ENCODE measurements at regions not wholly inside any gene's neighbourhood (a gene's known extent, or its start where the extent isn't known, plus 50 kb on each side); places are given as distances from the start of the nearest gene placed in this dataset.

DNA sequence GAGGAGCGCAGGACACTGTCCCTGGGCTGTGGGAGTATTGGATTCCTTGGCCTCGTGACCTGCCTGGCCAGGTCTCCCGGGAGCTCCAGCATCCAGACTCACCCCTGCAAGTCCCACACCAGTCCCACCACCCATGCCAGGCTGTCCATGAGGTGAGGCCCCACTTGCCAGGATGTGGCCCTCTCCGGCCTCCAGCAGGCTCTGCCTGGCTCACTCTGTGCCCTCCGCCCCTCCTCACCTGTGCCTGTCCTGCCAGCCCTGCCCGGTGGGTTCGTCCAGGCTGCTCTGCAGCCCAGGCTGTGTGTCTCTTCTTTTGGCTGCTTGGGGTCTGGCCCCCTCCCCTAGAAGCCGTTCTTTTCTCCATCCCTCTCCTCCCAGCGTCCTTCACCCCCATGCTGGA lies 436.8 kb upstream of the MYT1L start:
- Histone ChIP-seq H3K9me3 (0 out of 2 replicates have a peak, but pooled peaks cover 8% of the 10 kb centered on the region), H3K27ac (no peak overlapping the region), H3K4me2 (no peak overlapping the region), H3K36me3 (no peaks in the 10 kb centered on the region), H3K4me3 (no peak overlapping the region), H3K27me3 (no peaks in the 10 kb centered on the region), H4K20me1 (no peaks in the 10 kb centered on the region), H3K4me1 (peaks cover 29% of the 10 kb centered on the region), H3K9ac (no peak overlapping the region)
- TF ChIP-seq Cebpa-rat (IDR thresholded peaks at IDR 0.05) = no peak

- no peaks in the 10 kb centered on the region for H3K27me3 ChIP-seq
- H3K27ac ChIP-seq = no peak overlapping the region
- TF ChIP-seq Cebpa-rat (IDR thresholded peaks at IDR 0.05) = no peak
- 0 out of 2 replicates have a peak, but pooled peaks cover 1% of the 10 kb centered on the region for H3K9me3 ChIP-seq
- no peaks in the 10 kb centered on the region for H4K20me1 ChIP-seq
- peaks cover 24% of the 10 kb centered on the region for H3K4me1 ChIP-seq
- no peak overlapping the region for H3K9ac ChIP-seq
- no peak overlapping the region for H3K4me3 ChIP-seq
- peak overlapping the region; percentile 54; the same call in 1 of the 2 replicates for H3K4me2 ChIP-seq
- no peaks in the 10 kb centered on the region for H3K36me3 ChIP-seq
Measured at GRCh38 chr2:2765839-2766495, 434.9 kb upstream of the MYT1L start.

DNA sequence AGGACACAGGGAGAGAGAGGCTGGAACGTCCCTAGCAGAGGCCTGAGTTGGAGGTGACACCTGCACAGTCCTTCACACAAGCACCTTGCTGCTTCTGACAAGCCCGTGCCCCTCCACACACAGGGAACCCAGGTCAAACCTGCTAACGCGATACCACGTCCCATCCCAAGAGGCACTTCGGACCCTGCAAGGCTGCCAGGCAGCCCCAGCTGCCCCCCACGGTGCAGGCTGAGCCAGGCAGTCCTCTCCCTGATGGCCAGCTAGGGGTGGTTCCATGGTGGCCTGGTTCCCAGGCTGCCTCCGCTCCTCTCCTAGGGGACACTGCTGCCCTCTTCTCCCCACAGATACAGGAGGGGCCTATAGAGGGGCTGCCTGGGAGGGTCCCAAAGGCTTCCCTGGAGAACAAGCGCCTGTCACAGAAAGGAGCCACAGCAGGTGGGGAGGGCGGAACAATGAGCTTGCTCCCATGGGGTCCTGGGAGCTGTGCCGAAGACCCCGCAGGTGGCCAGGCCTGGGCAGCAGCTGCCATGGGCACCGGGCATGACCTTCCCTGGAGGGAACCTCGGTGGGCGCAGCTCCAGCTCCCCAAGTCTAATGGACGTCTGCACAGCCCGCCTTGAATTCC lies 434.2 kb upstream of the MYT1L start:
- peaks cover 24% of the 10 kb centered on the region for H3K4me1 ChIP-seq
- H4K20me1 ChIP-seq = no peaks in the 10 kb centered on the region
- no peak overlapping the region for H3K4me3 ChIP-seq
- H3K9ac ChIP-seq = no peak overlapping the region
- H3K9me3 ChIP-seq = peaks cover 8% of the 10 kb centered on the region; the same call in 1 of the 2 replicates
- no peaks in the 10 kb centered on the region for H3K27me3 ChIP-seq
- no peaks in the 10 kb centered on the region for H3K36me3 ChIP-seq
- peak overlapping the region; percentile 54 for H3K4me2 ChIP-seq
- TF ChIP-seq Cebpa-rat (IDR thresholded peaks at IDR 0.05) = no peak
- no peak overlapping the region for H3K27ac ChIP-seq

DNA sequence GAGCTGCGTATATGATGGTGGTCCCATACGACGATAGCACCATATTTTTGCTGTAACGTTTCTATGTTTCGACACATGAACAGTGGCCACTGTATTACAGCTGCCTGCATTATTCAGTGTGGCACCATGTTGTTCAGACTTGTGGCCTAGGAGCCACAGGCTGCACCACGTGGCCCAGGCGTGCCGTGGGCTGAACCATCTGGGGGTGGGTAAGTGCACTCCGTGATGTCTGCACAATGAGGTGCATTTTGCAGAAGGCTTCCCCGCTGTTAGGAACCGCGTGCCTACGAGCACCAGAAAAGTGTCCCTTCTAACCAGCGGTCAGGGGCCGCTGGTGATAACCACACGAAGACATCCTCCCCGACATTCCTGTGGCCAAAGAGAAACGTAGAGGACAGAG lies 433.7 kb upstream of the MYT1L start:
- Histone ChIP-seq H3K4me1 (peaks cover 24% of the 10 kb centered on the region), H4K20me1 (no peaks in the 10 kb centered on the region), H3K27ac (no peak overlapping the region), H3K27me3 (no peaks in the 10 kb centered on the region), H3K4me2 (no peak overlapping the region), H3K9me3 (peaks cover 8% of the 10 kb centered on the region; the same call in 1 of the 2 replicates), H3K4me3 (no peak overlapping the region), H3K36me3 (no peaks in the 10 kb centered on the region), H3K9ac (no peak overlapping the region)
- no peak for TF ChIP-seq Cebpa-rat (IDR thresholded peaks at IDR 0.05)

DNA sequence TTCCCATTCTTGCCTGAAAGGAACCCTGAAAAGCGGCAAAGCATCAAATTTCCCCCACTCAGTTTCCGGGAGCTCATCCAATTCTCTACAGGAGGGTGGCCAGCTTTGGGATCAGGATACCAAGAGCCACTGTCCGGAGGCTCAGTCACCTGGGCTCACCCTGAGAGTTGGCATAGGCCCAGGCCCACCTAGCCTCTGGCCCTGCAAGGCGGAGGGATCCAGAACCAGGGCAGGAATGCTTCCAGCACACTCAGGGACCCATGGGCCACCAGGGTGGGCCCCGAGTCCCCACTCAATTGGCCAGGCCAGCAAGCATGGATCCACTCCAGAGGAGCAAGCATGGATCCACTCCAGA lies 432.9 kb upstream of the MYT1L start:
- Histone ChIP-seq H3K9me3 (peaks cover 8% of the 10 kb centered on the region; the same call in 1 of the 2 replicates), H3K9ac (no peak overlapping the region), H3K4me3 (no peak overlapping the region), H3K27me3 (no peaks in the 10 kb centered on the region), H3K4me1 (peaks cover 24% of the 10 kb centered on the region), H3K36me3 (no peaks in the 10 kb centered on the region), H3K4me2 (peak overlapping the region; percentile 4; the same call in 1 of the 2 replicates), H4K20me1 (no peaks in the 10 kb centered on the region), H3K27ac (no peak overlapping the region)
- TF ChIP-seq Cebpa-rat (IDR thresholded peaks at IDR 0.05) = no peak

GRCh38 chr2:2763351-2764000 lies 432.4 kb upstream of the MYT1L start:
- Histone ChIP-seq H3K4me2 (peak overlapping the region; percentile 4; the same call in 1 of the 2 replicates), H3K36me3 (no peaks in the 10 kb centered on the region), H3K4me3 (no peak overlapping the region), H3K27me3 (no peaks in the 10 kb centered on the region), H3K9ac (no peak overlapping the region), H3K4me1 (peaks cover 24% of the 10 kb centered on the region), H3K27ac (no peak overlapping the region), H4K20me1 (no peaks in the 10 kb centered on the region), H3K9me3 (peaks cover 8% of the 10 kb centered on the region; the same call in 1 of the 2 replicates)
- no peak for TF ChIP-seq Cebpa-rat (IDR thresholded peaks at IDR 0.05)

GRCh38 chr2:2762913-2763312 lies 431.8 kb upstream of the MYT1L start:
- H4K20me1 ChIP-seq = no peaks in the 10 kb centered on the region
- TF ChIP-seq Cebpa-rat (IDR thresholded peaks at IDR 0.05) = no peak
- no peaks in the 10 kb centered on the region for H3K36me3 ChIP-seq
- H3K4me3 ChIP-seq = no peak overlapping the region
- H3K4me1 ChIP-seq = peaks cover 24% of the 10 kb centered on the region
- peaks cover 8% of the 10 kb centered on the region; the same call in 1 of the 2 replicates for H3K9me3 ChIP-seq
- H3K27me3 ChIP-seq = no peaks in the 10 kb centered on the region
- H3K4me2 ChIP-seq = no peak overlapping the region
- H3K9ac ChIP-seq = no peak overlapping the region
- H3K27ac ChIP-seq = no peak overlapping the region

DNA sequence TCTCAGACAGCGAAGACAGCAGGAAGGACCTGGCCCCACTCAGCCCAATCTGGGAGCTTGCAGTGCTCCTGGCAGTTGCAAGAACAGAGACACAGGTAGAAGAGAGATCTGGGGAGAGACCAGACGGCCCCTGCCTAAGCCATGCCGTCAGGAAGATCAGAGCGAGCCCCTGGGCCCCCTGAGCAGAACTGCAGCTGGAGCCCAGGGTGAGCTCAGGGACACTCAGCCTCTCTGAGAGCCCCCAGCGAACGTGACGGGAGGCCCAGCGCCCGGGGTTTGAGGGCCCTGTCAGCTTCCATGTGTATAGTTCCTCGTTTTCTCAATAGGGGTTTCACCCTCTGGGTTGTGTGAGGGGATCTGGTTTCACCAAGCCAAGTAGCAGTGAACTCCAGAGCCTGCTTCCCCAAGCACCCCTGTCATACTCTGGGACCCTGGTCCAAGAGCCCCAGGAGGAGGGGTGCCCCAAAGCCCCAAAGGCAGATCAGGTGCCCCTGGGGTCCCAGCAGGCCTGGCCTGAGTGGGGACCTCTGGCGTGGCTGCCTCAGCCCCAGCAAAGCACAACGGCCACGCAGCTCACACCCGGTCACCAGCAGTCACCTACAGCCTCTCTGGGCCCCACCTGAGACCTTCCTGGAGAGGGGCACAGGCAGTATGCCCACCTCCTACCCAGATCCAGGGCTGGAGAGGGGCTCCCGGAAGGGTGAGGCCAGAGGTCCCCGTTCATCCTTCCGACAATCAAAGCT lies 431.3 kb upstream of the MYT1L start:
- Histone ChIP-seq H3K4me2 (no peak overlapping the region), H3K4me1 (peaks cover 24% of the 10 kb centered on the region), H4K20me1 (no peaks in the 10 kb centered on the region), H3K27me3 (no peaks in the 10 kb centered on the region), H3K9ac (no peak overlapping the region), H3K27ac (no peak overlapping the region), H3K9me3 (peaks cover 8% of the 10 kb centered on the region; the same call in 1 of the 2 replicates), H3K36me3 (no peaks in the 10 kb centered on the region), H3K4me3 (no peak overlapping the region)
- TF ChIP-seq Cebpa-rat (IDR thresholded peaks at IDR 0.05) = no peak

- H3K27me3 ChIP-seq = no peaks in the 10 kb centered on the region
- peaks cover 10% of the 10 kb centered on the region for H3K4me1 ChIP-seq
- H4K20me1 ChIP-seq = no peaks in the 10 kb centered on the region
- no peak overlapping the region for H3K9ac ChIP-seq
- H3K4me2 ChIP-seq = no peak overlapping the region
- no peak overlapping the region for H3K27ac ChIP-seq
- no peaks in the 10 kb centered on the region for H3K36me3 ChIP-seq
- peaks cover 29% of the 10 kb centered on the region for H3K9me3 ChIP-seq
- TF ChIP-seq Cebpa-rat (IDR thresholded peaks at IDR 0.05) = no peak
- H3K4me3 ChIP-seq = no peak overlapping the region
Measured at GRCh38 chr2:2758793-2759367, 427.8 kb upstream of the MYT1L start.
